GM19023 (cell line): ENCODE measurements at regions not wholly inside any gene's neighbourhood (a gene's known extent, or its start where the extent isn't known, plus 50 kb on each side); places are given as distances from the start of the nearest gene placed in this dataset.

Experiments used
- ATAC-seq: cut with Tn5 transposase; IDR thresholded peaks from one replicate; pipeline ENCODE4 v1.9.1; 2021; ENCODE audit warnings: mild to moderate bottlenecking, moderate library complexity; ENCODE audit not compliant: unreplicated experiment

DNA sequence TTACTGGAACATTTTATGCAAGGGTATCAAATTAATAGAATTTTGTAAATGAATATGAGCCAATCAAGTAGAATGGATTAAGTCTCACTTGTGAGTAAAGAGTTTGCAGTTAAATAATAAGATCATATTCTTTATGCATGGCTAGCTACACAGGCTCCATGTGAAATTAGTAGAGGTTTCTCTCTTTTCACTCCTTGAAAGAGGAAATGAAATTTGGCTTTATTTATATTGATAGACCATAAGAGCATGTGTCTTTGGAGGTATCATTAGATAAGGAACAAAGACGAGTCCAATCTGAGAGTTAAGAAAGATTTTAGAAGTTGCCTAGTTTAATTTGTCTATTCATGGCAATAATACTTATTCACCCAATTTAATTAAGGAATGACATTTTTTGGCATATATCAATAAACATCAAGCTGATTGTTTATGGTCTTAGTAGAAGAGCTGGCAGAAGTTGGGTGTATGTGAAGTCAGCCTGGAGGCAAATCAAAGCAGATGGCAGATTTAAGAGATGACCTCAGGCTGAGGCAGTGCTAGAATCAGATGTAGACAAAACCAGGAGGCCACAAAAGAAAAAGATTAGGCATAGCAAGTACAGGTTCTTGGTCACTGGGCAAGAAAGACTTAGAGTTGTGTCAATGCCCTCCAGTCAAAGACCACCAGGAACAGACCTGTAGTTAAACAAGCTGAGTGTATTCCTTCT is 406.5 kb upstream of the ARHGEF26 start:
- no peak for ATAC-seq

GRCh38 chr3:153722157-153722556 is 399.0 kb upstream of the ARHGEF26 start:
- no peak for ATAC-seq

GRCh38 chr3:153731071-153731470 is 390.1 kb upstream of the ARHGEF26 start:
- no peak for ATAC-seq

DNA sequence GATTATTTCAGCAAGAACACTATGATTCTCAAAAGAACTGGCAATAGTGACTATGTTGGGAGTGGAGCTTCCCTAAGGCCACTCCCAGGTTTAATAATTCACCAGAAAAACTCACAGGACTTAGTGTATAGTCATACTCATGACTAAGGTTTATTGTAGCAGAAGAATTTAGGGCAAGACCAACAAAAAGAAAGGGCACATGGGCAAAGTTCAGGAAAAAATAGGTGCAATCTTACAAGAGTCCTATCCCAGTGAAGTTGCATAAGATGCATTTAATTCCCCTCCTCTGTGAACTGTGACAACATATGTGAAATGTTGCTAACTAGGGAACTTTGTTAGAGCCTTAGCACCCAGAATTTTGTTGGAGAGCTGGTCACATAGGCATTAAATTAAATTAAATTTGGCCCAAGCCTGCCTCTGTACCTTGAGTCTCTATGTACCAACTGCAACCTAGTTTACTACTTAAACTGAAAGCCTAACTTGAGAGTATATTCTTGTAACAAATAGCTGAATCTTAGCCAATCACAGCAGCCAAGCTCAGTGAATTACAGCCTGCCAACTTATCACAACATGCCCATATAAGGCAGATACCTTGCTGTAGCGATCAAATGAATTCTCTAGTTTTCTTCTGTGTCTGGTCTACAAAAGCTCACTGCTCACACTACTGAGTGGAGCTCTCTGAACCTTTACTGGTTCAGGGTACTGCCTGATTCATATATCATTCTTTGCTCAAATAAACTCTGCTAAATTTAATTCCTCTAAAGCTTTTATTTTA is 386.2 kb upstream of the ARHGEF26 start:
- no peak for ATAC-seq

DNA sequence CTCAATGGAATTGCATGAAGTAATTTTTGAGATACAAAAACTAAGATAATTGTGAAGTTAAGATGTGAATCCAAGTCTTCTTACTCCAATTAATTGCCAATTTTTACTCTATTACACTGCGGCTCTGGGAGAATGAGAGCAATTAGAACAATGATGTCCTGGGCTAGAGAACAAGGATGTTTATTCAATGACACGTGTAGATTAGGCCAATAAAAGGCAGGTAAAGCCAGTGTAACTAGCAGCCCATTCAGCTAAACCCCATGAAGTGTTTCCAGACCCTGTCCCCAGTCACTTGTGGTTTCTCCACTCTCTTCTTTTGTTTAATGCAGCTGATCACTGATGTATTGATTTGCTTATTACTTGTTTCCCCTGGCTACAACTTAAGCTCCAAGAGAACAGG is 381.1 kb upstream of the ARHGEF26 start:
- ATAC-seq: no peak

DNA sequence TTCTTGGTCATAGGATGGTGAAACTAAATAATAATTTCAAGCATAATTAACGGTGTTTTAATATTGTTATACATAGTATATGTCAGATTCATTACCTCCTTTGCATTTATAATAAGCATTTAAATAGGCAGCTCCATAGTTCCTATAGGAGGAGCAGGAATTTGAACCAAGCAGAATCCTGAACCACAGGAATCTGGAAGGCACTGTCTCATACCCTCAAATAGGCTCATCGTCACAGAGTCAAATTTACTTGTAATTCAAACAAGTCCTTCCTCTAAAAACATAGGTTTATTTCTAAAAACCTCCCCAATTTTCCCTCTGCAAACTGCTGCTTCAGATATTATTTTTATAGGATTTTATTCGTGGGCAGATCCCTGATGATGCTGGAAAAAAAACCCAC is 376.3 kb upstream of the ARHGEF26 start:
- no peak for ATAC-seq

- ATAC-seq: no peak
Measured at GRCh38 chr3:153746211-153746610, 375.0 kb upstream of the ARHGEF26 start.

GRCh38 chr3:153749070-153749610 is 372.1 kb upstream of the ARHGEF26 start:
- no peak for ATAC-seq

DNA sequence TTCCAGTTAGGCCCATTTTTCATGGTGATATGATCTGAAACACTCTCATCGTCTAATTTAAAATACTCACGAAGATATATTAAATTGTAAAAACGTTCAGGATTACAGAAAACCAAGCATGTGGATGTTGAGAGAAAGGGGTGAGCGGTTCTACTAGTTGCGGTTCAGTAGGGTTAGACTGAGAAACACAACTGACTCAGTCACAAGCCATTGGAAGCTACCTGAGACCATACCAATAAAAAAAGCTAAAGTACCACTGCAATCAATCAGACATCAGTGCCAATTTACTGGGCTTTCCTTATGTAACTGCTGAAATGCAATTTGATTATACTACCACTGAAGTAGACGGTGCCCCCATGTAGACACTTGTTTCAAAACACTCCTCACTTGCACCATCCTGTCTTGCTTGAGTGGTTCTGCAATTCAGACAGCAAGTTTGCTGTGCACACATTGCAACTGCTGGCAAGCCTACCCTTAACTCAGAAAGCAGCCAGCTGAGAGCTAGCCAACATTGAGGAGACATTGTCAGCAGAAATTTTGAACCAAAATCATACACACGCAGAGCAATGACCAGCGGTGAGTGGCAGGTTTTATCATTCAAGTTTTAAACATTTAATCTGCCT is 368.7 kb upstream of the ARHGEF26 start:
- no peak for ATAC-seq

- ATAC-seq: no peak
Measured at GRCh38 chr3:153753035-153753434, 368.2 kb upstream of the ARHGEF26 start.

GRCh38 chr3:153756816-153757215 is 364.4 kb upstream of the ARHGEF26 start:
- ATAC-seq: no peak

DNA sequence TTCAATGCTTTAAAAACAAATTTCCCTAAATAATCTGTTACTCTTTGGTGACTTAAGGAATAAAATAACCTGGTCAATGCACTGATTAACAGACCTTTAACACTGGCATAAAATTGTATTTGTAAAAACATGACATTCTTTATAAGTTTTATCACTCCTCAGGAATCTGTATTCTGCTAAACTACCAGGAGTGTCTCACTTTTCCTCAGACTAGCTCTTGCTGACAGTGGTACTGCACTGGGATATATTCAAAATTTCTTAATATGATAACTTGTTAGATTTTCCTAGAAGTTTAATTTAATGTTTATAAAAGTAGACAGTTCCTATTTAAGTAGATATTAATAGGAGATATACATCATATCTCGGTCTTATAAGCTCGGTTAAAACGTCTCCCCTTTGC is 363.4 kb upstream of the ARHGEF26 start:
- no peak for ATAC-seq

GRCh38 chr3:153760948-153761347 is 360.2 kb upstream of the ARHGEF26 start:
- ATAC-seq: no peak

DNA sequence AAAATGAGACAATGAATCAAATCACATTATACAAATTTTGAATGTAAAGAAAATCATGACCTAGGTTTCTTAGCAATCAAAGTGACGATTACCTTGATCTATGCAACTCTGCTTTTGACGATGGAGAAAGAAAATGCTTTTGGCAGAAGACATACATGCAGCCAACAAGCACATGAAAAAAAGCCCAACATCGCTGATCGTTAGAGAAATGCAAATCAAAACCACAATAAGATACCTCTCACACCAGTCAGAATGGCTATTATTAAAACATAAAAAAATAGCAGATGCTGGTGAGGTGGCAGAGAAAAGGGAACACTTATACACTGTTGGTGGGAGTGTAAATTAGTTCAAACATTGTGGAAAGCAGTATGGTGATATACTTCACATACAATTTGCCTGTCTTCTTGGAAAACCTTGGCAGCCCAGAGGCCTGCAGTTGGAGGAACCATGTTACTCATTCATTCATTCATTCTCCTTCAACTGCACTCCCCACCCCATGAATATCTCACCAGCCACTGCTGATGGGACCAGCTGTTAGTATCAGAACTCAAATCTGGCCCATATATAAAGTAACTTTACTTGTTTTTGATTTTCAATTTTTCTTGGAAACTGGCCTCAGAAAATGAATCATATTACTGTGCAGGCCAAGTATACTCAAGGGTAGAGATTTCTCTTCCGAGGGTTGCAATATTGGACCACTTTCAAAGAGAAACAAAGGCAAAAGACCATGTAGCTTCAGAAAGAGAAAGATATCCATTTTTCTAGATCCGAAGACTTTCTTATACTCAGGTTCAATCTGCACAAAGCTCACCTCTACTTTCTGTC is 358.6 kb upstream of the ARHGEF26 start:
- no peak for ATAC-seq

DNA sequence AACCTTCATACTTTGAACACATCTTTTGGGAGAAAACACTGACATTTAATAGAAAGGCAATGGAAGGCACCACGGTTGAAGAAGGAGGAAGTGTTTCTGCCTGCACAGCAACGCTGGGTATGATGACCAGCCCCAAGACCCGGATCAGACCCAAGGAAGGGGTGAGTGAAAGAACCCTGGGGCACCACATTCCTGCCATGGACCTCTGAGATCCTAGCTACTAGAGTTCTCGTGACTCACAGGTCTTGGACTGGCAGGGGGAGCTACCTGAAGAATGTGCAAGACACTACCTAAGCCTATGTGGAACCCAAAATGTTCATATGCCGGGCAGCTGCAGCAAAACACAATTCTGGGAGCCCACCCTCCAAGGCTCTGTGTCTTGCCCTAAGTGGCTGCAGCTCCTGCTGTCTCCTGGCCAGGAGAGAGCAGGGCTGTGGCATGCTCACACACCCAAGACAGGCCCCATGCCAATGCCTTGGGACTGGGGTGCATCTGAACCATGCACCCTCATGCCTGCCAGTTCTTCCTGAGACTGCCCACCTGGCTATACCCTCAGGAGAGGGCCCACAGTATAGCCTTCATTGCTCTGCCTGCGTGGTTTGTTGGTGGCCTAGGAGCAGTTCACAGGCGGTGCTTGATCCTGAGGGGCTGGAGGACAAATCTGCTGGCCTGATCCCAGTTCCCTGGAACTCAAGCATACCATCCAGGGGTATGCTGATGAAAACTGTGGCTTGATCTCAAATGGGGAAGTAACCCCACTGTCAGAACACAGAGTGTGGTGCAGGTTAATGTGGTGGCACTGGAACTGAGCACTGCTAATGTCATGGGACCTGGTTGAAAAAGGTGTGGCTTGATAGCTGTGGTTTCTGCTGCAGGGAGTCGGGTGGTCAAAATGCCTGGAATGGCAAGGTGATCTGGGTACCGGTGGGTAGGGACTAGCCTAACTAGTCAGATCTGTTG is 353.3 kb upstream of the ARHGEF26 start:
- ATAC-seq: peak; percentile 11

GRCh38 chr3:153768561-153769469 is 352.4 kb upstream of the ARHGEF26 start:
- peak; percentile 97 for ATAC-seq

- no peak for ATAC-seq
Measured at GRCh38 chr3:153783106-153783505, 338.1 kb upstream of the ARHGEF26 start.

DNA sequence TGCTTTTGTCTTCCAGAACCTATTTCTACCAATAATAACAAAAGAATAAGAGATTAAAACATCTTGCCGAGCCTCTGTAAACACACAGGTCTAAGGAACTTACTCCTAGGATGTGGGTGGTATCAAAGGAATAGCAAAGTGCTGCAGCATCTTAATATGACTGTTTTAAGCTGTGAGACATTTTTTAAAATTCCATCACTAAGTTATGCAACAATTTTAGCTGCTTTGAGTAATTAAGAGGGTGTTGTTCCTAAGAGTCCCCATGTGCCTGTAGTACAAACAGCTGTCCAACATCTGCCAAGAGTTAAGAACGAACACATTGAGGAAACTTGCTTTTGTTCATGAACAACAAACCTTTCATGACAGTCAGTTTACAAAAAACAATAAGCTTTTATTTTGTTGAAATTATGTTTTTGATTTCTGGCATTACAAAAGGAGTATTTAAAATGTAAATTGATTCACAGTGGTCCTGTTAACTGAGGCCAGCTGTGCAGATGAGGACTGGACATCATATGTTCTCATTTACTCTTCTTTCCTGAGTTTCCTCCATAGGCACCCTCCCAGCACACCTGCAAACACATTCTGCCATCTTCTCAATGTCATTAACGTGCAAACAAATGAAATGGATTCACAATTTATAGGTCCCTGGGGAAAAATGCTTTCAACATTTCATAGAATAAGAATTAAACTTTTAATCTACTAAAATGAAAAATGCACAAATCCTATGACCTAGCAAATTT is 337.3 kb upstream of the ARHGEF26 start:
- ATAC-seq: no peak
